ENCODE measurements at regions not wholly inside any gene's neighbourhood (a gene's known extent, or its start where the extent isn't known, plus 50 kb on each side); places are given as distances from the start of the nearest gene placed in this dataset.

DNA sequence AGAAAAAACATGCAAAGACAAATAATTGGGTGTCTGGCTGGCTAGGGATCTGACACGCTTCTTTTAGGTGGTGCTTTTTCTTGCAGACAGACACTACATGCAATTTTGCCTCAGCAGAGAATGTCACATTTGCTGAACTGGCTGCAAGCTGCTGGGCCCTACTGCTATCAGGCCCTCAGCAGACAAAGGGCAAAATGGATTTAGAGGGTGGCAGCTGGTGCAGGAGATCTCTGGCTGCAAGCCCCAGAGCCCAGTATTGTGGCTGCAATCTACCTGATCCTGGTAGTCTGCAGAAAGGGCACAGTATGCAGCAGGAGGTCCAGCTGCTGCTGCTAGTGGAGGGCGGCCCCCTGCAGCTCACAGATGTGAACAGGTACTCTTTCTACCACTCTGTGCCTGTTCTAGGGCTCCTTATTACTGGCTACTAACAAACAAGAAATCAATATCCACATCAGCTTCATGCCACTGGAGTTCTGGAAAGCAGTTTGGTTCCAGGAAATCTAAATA, 796.7 kb upstream of the CELF4 start:
- TF ChIP-seq, protein P1, sequence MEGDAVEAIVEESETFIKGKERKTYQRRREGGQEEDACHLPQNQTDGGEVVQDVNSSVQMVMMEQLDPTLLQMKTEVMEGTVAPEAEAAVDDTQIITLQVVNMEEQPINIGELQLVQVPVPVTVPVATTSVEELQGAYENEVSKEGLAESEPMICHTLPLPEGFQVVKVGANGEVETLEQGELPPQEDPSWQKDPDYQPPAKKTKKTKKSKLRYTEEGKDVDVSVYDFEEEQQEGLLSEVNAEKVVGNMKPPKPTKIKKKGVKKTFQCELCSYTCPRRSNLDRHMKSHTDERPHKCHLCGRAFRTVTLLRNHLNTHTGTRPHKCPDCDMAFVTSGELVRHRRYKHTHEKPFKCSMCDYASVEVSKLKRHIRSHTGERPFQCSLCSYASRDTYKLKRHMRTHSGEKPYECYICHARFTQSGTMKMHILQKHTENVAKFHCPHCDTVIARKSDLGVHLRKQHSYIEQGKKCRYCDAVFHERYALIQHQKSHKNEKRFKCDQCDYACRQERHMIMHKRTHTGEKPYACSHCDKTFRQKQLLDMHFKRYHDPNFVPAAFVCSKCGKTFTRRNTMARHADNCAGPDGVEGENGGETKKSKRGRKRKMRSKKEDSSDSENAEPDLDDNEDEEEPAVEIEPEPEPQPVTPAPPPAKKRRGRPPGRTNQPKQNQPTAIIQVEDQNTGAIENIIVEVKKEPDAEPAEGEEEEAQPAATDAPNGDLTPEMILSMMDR (IDR thresholded peaks at IDR 0.05): no peak
- TF ChIP-seq POLR2A (IDR thresholded peaks at IDR 0.05): no peak

Measured in sigmoid colon (tissue), 3 donors.